CMK (cell line): ENCODE measurements at regions not wholly inside any gene's neighbourhood (a gene's known extent, or its start where the extent isn't known, plus 50 kb on each side); places are given as distances from the start of the nearest gene placed in this dataset.

Experiments
- DNase-seq: peaks from one replicate; pipeline ENCODE4 v3.0.0-alpha.2; 2010; ENCODE audit warnings: low read depth

- DNase-seq: no peak
These were observed 116.7 kb upstream of the SSTR4 start for GRCh38 chr20:22918286-22918983.

- no peak for DNase-seq
These were observed 114.2 kb upstream of the SSTR4 start for GRCh38 chr20:22920898-22921297.

- DNase-seq: peak; percentile 31
These were observed 113.3 kb upstream of the SSTR4 start for GRCh38 chr20:22921595-22922421.

GRCh38 chr20:22922987-22923386 lies 112.1 kb upstream of the SSTR4 start:
- DNase-seq: no peak

GRCh38 chr20:22924046-22924737 lies 110.9 kb upstream of the SSTR4 start:
- DNase-seq: no peak

- DNase-seq: no peak
These were observed 110.0 kb upstream of the SSTR4 start for GRCh38 chr20:22924949-22925612.

- DNase-seq: no peak
These were observed 109.5 kb upstream of the SSTR4 start for GRCh38 chr20:22925613-22925983.

- no peak for DNase-seq
These were observed 107.6 kb upstream of the SSTR4 start for GRCh38 chr20:22927537-22927936.

GRCh38 chr20:22928679-22929078 lies 106.4 kb upstream of the SSTR4 start:
- no peak for DNase-seq

GRCh38 chr20:22929661-22930060 lies 105.5 kb upstream of the SSTR4 start:
- DNase-seq: no peak

GRCh38 chr20:22931653-22932608 lies 103.2 kb upstream of the SSTR4 start:
- DNase-seq: no peak

- no peak for DNase-seq
These were observed 95.9 kb upstream of the SSTR4 start for GRCh38 chr20:22939181-22939580.

- no peak for DNase-seq
These were observed 94.8 kb upstream of the SSTR4 start for GRCh38 chr20:22940350-22940749.

- no peak for DNase-seq
These were observed 93.6 kb upstream of the SSTR4 start for GRCh38 chr20:22941550-22941949.

GRCh38 chr20:22942742-22943141 lies 92.4 kb upstream of the SSTR4 start:
- DNase-seq: no peak

GRCh38 chr20:22944062-22944461 lies 91.0 kb upstream of the SSTR4 start:
- DNase-seq: no peak

GRCh38 chr20:22944936-22945335 lies 90.2 kb upstream of the SSTR4 start:
- no peak for DNase-seq

- no peak for DNase-seq
These were observed 88.5 kb upstream of the SSTR4 start for GRCh38 chr20:22946596-22946995.

GRCh38 chr20:22949331-22950109 lies 85.6 kb upstream of the SSTR4 start:
- no peak for DNase-seq

GRCh38 chr20:22951966-22952365 lies 83.1 kb upstream of the SSTR4 start:
- no peak for DNase-seq
